Gastroesophageal sphincter (tissue), 3 donors: ENCODE measurements at regions not wholly inside any gene's neighbourhood (a gene's known extent, or its start where the extent isn't known, plus 50 kb on each side); places are given as distances from the start of the nearest gene placed in this dataset.

Experiments
- CTCF ChIP-seq, 4 experiments: fragments of 200-600 bp in 2 of 4; fragments of 450-650 bp in 2 of 4; sonication (generic) in 1 of 4; IDR thresholded peaks; one replicate each; pipeline ENCODE4 v1.5.1; 2017 to 2019; ENCODE audit warnings: antibody characterized with exemption in 4 of 4, mild to moderate bottlenecking in 2 of 4, moderate library complexity in 2 of 4
- EP300 ChIP-seq: sonication (generic); formaldehyde crosslinking; IDR thresholded peaks from one replicate; pipeline ENCODE4 v1.6.1; 2017; ENCODE audit warnings: antibody characterized with exemption, mild to moderate bottlenecking
- POLR2A ChIP-seq, 2 donors: fragments of 450-650 bp; IDR thresholded peaks; one replicate each; pipeline ENCODE4 v1.6.1; 2017; ENCODE audit warnings: antibody characterized with exemption in 2 of 2, mild to moderate bottlenecking in 2 of 2, moderate library complexity in 1 of 2
- POLR2AphosphoS5 ChIP-seq: sonication (generic); formaldehyde crosslinking; IDR thresholded peaks from one replicate; pipeline ENCODE4 v1.6.1; 2017; ENCODE audit warnings: antibody characterized with exemption

GRCh38 chr1:185431612-185432011, 114.6 kb upstream of the IVNS1ABP start:
- TF ChIP-seq CTCF (IDR thresholded peaks at IDR 0.05) = no peak
- TF ChIP-seq POLR2AphosphoS5 = no peak
- no peak for TF ChIP-seq EP300
- TF ChIP-seq POLR2A (IDR thresholded peaks at IDR 0.05) = no peak
